Thyroid gland (tissue), 4 donors: ENCODE measurements at regions not wholly inside any gene's neighbourhood (a gene's known extent, or its start where the extent isn't known, plus 50 kb on each side); places are given as distances from the start of the nearest gene placed in this dataset.

ENCODE experiments used
- DNase-seq, 2 donors: peaks; one replicate each; pipeline ENCODE4 v3.0.0-alpha.2; 2019
- H3K27ac ChIP-seq, 3 donors: fragments of 200-600 bp; sonication (generic); 1 replicate in 2 of 3; 2 replicates in 1 of 3; pipeline ENCODE4 v1.5.1; 2016 to 2019; ENCODE audit warnings: mild to moderate bottlenecking in 1 of 3, moderate library complexity in 1 of 3
- H3K27me3 ChIP-seq: fragments of 200-600 bp; sonication (generic); one replicate; pipeline ENCODE4 v1.5.1; 2019
- H3K36me3 ChIP-seq, 2 donors: fragments of 200-600 bp; sonication (generic); one replicate each; pipeline ENCODE4 v1.5.1; 2016 to 2019
- H3K4me1 ChIP-seq, 2 donors: fragments of 200-600 bp; sonication (generic); one replicate each; pipeline ENCODE4 v1.5.1; 2017 to 2019
- H3K4me3 ChIP-seq, 3 donors: fragments of 200-600 bp; sonication (generic); replicated peaks in 1 of 3; 1 replicate in 2 of 3; 2 replicates in 1 of 3; pipeline ENCODE4 v1.5.1; 2016; ENCODE audit warnings: mild to moderate bottlenecking in 1 of 3
- H3K9me3 ChIP-seq: fragments of 200-600 bp; sonication (generic); one replicate; pipeline ENCODE4 v1.5.1; 2017
- POLR2A ChIP-seq, 2 donors: fragments of 450-650 bp; IDR thresholded peaks; one replicate each; pipeline ENCODE4 v1.6.1; 2017; ENCODE audit warnings: antibody characterized with exemption in 2 of 2, mild to moderate bottlenecking in 2 of 2, moderate library complexity in 1 of 2
- WGBS, 2 donors: methylation state at CpG; one replicate each; pipeline ENCODE4 v1.1.5; 2017; 5-methylcytosine and 5-hydroxymethylcytosine counted together
- intact Hi-C: fragments of 100-400 bp; cut with DNase I; formaldehyde crosslinking; loops from one replicate; pipeline ENCODE4 v1.15.1; 2023
- TF ChIP-seq, protein P1 (sequence below), 6 experiments: fragments of 200-600 bp in 3 of 6; fragments of 450-650 bp in 3 of 6; sonication (generic) in 3 of 6; IDR thresholded peaks; one replicate each; pipeline ENCODE4 v1.5.1; 2016 to 2019; ENCODE audit warnings: antibody characterized with exemption in 6 of 6, mild to moderate bottlenecking in 2 of 6, inconsistent platforms in 1 of 6, moderate library complexity in 1 of 6

DNA sequence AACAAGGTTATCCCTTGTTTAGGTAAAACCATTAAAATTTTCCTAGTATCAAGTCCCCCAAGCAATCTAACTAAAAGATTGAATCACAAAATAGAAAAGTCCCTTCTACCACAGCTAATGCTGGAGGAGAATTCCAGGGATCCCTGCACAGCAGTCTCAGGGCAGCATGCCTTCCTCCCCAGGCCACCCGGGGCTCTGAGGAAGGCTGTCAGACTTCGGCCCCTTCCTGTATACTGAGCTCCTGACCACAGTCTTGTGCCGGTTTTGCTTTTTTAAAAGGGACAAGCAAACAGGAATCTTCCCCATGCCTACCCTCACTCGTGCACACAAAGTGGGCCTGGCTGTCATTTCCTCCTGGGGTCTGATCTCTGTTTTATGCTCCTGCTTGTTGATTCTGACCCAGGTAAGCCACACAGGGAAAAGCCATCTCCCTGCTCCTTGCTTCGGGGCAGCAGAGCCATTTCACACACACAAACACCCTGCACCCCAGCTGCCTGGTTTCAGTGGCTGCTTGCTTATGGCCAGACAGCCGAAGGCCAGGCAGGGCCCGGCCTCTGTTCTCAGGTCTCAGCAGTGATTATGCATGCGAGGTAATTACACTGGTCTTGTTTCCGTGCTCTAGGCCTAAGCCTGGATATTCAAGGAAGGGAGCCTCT is 211.9 kb downstream of the NXNL2 start:
- Histone ChIP-seq H3K27ac (peak overlapping the region in 2 of 3 donors; percentile 13 to 38), H3K36me3 (no peaks in the 10 kb centered on the region), H3K9me3 (no peaks in the 10 kb centered on the region), H3K27me3 (no peaks in the 10 kb centered on the region), H3K4me1 (peaks cover 20 to 59% of the 10 kb centered on the region in 2 donors), H3K4me3 (no peak overlapping the region)
- WGBS, 2 donors: 70 to 73% methylated on average over 9 of the region's 9 CpGs
- intact Hi-C loops: no loop called here
- no peak for DNase-seq
- TF ChIP-seq, protein P1, sequence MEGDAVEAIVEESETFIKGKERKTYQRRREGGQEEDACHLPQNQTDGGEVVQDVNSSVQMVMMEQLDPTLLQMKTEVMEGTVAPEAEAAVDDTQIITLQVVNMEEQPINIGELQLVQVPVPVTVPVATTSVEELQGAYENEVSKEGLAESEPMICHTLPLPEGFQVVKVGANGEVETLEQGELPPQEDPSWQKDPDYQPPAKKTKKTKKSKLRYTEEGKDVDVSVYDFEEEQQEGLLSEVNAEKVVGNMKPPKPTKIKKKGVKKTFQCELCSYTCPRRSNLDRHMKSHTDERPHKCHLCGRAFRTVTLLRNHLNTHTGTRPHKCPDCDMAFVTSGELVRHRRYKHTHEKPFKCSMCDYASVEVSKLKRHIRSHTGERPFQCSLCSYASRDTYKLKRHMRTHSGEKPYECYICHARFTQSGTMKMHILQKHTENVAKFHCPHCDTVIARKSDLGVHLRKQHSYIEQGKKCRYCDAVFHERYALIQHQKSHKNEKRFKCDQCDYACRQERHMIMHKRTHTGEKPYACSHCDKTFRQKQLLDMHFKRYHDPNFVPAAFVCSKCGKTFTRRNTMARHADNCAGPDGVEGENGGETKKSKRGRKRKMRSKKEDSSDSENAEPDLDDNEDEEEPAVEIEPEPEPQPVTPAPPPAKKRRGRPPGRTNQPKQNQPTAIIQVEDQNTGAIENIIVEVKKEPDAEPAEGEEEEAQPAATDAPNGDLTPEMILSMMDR (IDR thresholded peaks at IDR 0.05): no peak
- no peak for TF ChIP-seq POLR2A (IDR thresholded peaks at IDR 0.05)

DNA sequence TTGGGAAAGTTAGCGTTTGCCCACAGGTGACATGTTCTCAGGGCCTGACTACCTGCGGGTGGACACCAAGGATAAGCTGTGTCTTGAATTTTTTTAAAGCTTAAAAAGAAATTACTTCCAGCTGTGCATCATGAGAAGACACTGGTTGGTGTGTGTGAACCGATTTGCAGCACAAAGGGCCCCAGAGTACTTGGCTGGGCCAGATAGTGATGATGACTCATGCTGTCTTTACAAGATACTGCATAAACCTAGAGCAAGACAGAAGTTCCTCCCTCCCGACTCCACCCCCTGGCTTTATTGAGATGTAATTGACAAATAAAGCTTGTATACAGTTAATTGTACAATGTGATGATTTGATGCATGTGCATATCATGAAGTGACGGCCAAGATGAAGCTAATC is 212.8 kb downstream of the NXNL2 start:
- TF ChIP-seq POLR2A (IDR thresholded peaks at IDR 0.05): no peak
- TF ChIP-seq, protein P1 (IDR thresholded peaks at IDR 0.05): no peak
- no peak overlapping the region for H3K4me3 ChIP-seq
- H3K27ac ChIP-seq: no peak overlapping the region
- WGBS, 2 donors: 79 to 90% methylated on average over 5 of the region's 5 CpGs
- H3K36me3 ChIP-seq: no peaks in the 10 kb centered on the region
- peaks cover 14 to 51% of the 10 kb centered on the region in 2 donors for H3K4me1 ChIP-seq
- intact Hi-C loops: no loop called here
- H3K27me3 ChIP-seq: no peaks in the 10 kb centered on the region
- DNase-seq: no peak
- H3K9me3 ChIP-seq: no peaks in the 10 kb centered on the region

- Histone ChIP-seq H3K9me3 (no peaks in the 10 kb centered on the region), H3K4me3 (no peak overlapping the region), H3K4me1 (peaks cover 9 to 42% of the 10 kb centered on the region in 2 donors), H3K27me3 (no peaks in the 10 kb centered on the region), H3K27ac (peak overlapping the region in 2 of 3 donors; percentile 31 to 37), H3K36me3 (no peaks in the 10 kb centered on the region)
- intact Hi-C loops: no loop called here
- WGBS, 2 donors: 67 to 70% methylated on average over 5 of the region's 5 CpGs
- TF ChIP-seq POLR2A (IDR thresholded peaks at IDR 0.05): no peak
- TF ChIP-seq, protein P1 (IDR thresholded peaks at IDR 0.05): no peak
- peak; percentile 29 to 32 for DNase-seq
Observed at GRCh38 chr9:88748566-88749261, 213.7 kb downstream of the NXNL2 start.

DNA sequence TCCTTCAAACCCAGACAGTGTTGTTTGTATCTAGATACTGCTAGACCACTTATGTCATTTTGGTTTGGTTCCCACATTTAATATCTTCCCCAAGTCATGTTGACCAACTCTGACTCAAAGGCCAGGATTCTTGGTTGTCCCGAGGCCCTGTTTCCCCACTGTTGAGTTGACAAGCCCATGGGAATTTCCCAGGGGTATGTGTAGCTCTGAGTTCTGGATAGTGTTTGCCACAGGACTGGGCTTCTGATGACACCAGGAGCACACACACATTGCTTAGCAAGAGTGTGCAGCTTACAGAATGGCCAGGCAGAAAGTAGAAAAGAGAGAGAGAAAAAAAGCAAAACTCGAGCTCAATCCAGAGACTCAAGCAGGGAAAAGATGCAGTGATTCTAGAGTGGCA is 214.4 kb downstream of the NXNL2 start:
- H3K27ac ChIP-seq: no peak overlapping the region
- no peaks in the 10 kb centered on the region for H3K36me3 ChIP-seq
- no peaks in the 10 kb centered on the region for H3K27me3 ChIP-seq
- no peak for DNase-seq
- H3K9me3 ChIP-seq: no peaks in the 10 kb centered on the region
- 64 to 91% methylated on average over 2 of the region's 2 CpGs for WGBS, 2 donors
- H3K4me3 ChIP-seq: no peak overlapping the region
- intact Hi-C loops: no loop called here
- peaks cover 9 to 42% of the 10 kb centered on the region in 2 donors for H3K4me1 ChIP-seq
- TF ChIP-seq POLR2A (IDR thresholded peaks at IDR 0.05): no peak

- H3K9me3 ChIP-seq: no peaks in the 10 kb centered on the region
- H3K4me3 ChIP-seq: no peak overlapping the region
- no peak for DNase-seq
- 83 to 91% methylated on average over 3 of the region's 3 CpGs for WGBS, 2 donors
- peaks cover 9 to 37% of the 10 kb centered on the region in 2 donors for H3K4me1 ChIP-seq
- TF ChIP-seq, protein P1 (IDR thresholded peaks at IDR 0.05): no peak
- no peak for TF ChIP-seq POLR2A (IDR thresholded peaks at IDR 0.05)
- no peak overlapping the region for H3K27ac ChIP-seq
- H3K27me3 ChIP-seq: no peaks in the 10 kb centered on the region
- no peaks in the 10 kb centered on the region for H3K36me3 ChIP-seq
- intact Hi-C loops: no loop called here
Observed at GRCh38 chr9:88750832-88751360, 215.9 kb downstream of the NXNL2 start.
